ENCODE measurements at regions not wholly inside any gene's neighbourhood (a gene's known extent, or its start where the extent isn't known, plus 50 kb on each side); places are given as distances from the start of the nearest gene placed in this dataset.

GRCh38 chr1:104163912-104164476 lies 414.3 kb downstream of the AMY1C start:
- no peak overlapping the region for H3K4me2 ChIP-seq (ENCODE audit: low read depth, low read length)
- H3K4me3 ChIP-seq (ENCODE audit: low read length), result no peak overlapping the region
- H4K20me1 ChIP-seq (ENCODE audit: insufficient read depth, low read length), result no peaks in the 10 kb centered on the region
- H3K27ac ChIP-seq (ENCODE audit: low read length), result no peak overlapping the region
- no peak for TF ChIP-seq EZH2 (optimal IDR thresholded peaks at IDR 0.05; ENCODE audit: low read depth, low read length)
- no peak for TF ChIP-seq CTCF (IDR thresholded peaks at IDR 0.05; ENCODE audit: low read length)
- no peak for TF ChIP-seq EZH2phosphoT487 (IDR thresholded peaks at IDR 0.05; ENCODE audit: low read length)
- no peaks in the 10 kb centered on the region for H3K79me2 ChIP-seq (ENCODE audit: low read length)
- no peaks in the 10 kb centered on the region for H3K9me3 ChIP-seq (replicated peaks; ENCODE audit: insufficient read depth, low read length)
- H3K4me1 ChIP-seq (ENCODE audit: low read length), result no peaks in the 10 kb centered on the region
- no peak overlapping the region for H3K9ac ChIP-seq (ENCODE audit: low read length)
- DNase-seq, result peak; percentile 7
- H2AFZ ChIP-seq (ENCODE audit: low read length), result no peak overlapping the region
- H3F3A ChIP-seq (ENCODE audit: insufficient read depth, low read length), result no peaks in the 10 kb centered on the region
- H3K27me3 ChIP-seq (replicated peaks; ENCODE audit: insufficient read depth, low read length), result no peaks in the 10 kb centered on the region
- H3K9me2 ChIP-seq (replicated peaks; ENCODE audit: insufficient read depth, low read length), result no peaks in the 10 kb centered on the region
- no peaks in the 10 kb centered on the region for H3K36me3 ChIP-seq (replicated peaks; ENCODE audit: insufficient read depth, low read length)

- H3K9ac ChIP-seq (ENCODE audit: low read length), result no peak overlapping the region
- H2AFZ ChIP-seq (ENCODE audit: low read length), result no peak overlapping the region
- H3K9me2 ChIP-seq (replicated peaks; ENCODE audit: insufficient read depth, low read length), result no peaks in the 10 kb centered on the region
- H3K4me3 ChIP-seq (ENCODE audit: low read length), result no peak overlapping the region
- H3K4me2 ChIP-seq (ENCODE audit: low read depth, low read length), result no peak overlapping the region
- H3K79me2 ChIP-seq (ENCODE audit: low read length), result no peaks in the 10 kb centered on the region
- no peaks in the 10 kb centered on the region for H4K20me1 ChIP-seq (ENCODE audit: insufficient read depth, low read length)
- no peaks in the 10 kb centered on the region for H3K9me3 ChIP-seq (replicated peaks; ENCODE audit: insufficient read depth, low read length)
- H3K36me3 ChIP-seq (replicated peaks; ENCODE audit: insufficient read depth, low read length), result no peaks in the 10 kb centered on the region
- H3F3A ChIP-seq (ENCODE audit: insufficient read depth, low read length), result no peaks in the 10 kb centered on the region
- DNase-seq, result no peak
- H3K27ac ChIP-seq (ENCODE audit: low read length), result no peak overlapping the region
- TF ChIP-seq CTCF (IDR thresholded peaks at IDR 0.05; ENCODE audit: low read length) (no peak), EZH2phosphoT487 (IDR thresholded peaks at IDR 0.05; ENCODE audit: low read length) (no peak), EZH2 (optimal IDR thresholded peaks at IDR 0.05; ENCODE audit: low read depth, low read length) (no peak)
- no peaks in the 10 kb centered on the region for H3K4me1 ChIP-seq (ENCODE audit: low read length)
- H3K27me3 ChIP-seq (replicated peaks; ENCODE audit: insufficient read depth, low read length), result no peaks in the 10 kb centered on the region
These were observed 422.6 kb downstream of the AMY1C start for GRCh38 chr1:104172243-104172681.

GRCh38 chr1:104182251-104182650 lies 432.6 kb downstream of the AMY1C start:
- Histone ChIP-seq H3K9me3 (replicated peaks; ENCODE audit: insufficient read depth, low read length) (no peaks in the 10 kb centered on the region), H3K4me1 (ENCODE audit: low read length) (no peaks in the 10 kb centered on the region), H3K4me3 (ENCODE audit: low read length) (no peak overlapping the region), H3K9ac (ENCODE audit: low read length) (no peak overlapping the region), H3K27me3 (replicated peaks; ENCODE audit: insufficient read depth, low read length) (no peaks in the 10 kb centered on the region), H3K4me2 (ENCODE audit: low read depth, low read length) (no peak overlapping the region), H3K9me2 (replicated peaks; ENCODE audit: insufficient read depth, low read length) (no peaks in the 10 kb centered on the region), H3K79me2 (ENCODE audit: low read length) (no peaks in the 10 kb centered on the region), H3K27ac (ENCODE audit: low read length) (no peak overlapping the region), H3K36me3 (replicated peaks; ENCODE audit: insufficient read depth, low read length) (no peaks in the 10 kb centered on the region), H3F3A (ENCODE audit: insufficient read depth, low read length) (no peaks in the 10 kb centered on the region), H2AFZ (ENCODE audit: low read length) (no peak overlapping the region), H4K20me1 (ENCODE audit: insufficient read depth, low read length) (no peaks in the 10 kb centered on the region)
- no peak for DNase-seq
- TF ChIP-seq EZH2 (optimal IDR thresholded peaks at IDR 0.05; ENCODE audit: low read depth, low read length) (no peak), CTCF (IDR thresholded peaks at IDR 0.05; ENCODE audit: low read length) (no peak), EZH2phosphoT487 (IDR thresholded peaks at IDR 0.05; ENCODE audit: low read length) (no peak)

Data from MM.1S (cell line).